ENCODE measurements at regions not wholly inside any gene's neighbourhood (a gene's known extent, or its start where the extent isn't known, plus 50 kb on each side); places are given as distances from the start of the nearest gene placed in this dataset.

DNA sequence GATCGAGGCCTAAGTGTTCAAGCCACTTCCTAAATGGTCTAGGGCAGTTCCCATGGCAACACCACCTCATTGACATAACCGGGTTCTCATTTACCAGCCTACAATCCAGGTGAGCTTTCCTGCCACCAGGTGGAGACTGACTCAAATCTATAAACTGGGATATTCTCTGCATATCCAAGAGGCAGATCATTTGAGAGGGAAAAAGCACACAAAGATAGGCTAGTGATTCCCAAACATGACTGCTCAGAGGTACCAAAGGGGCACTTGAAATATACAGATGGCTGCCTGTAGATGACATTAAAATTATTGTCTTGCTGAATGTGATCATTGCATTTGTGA is 141.3 kb upstream of the PROK2 start:
- POLR2A ChIA-PET (ENCODE audit: partially characterized antibody): no interaction called here
- Histone ChIP-seq H3K79me2 (ENCODE audit: control insufficient read depth in 1 of 2, insufficient read depth in 2 of 2, low read length in 2 of 2) (no peaks in the 10 kb centered on the region), H3K4me3 (ENCODE audit: extremely low read depth in 1 of 4, insufficient read depth in 2 of 4, low read depth in 3 of 4, low read length in 4 of 4) (no peak overlapping the region), H2BK20ac (ENCODE audit: low read length) (0 out of 2 replicates have a peak overlapping the region, but pooled peaks have one; percentile 72), H3K36me3 (ENCODE audit: control insufficient read depth in 2 of 4, insufficient read depth in 4 of 4, low read length in 3 of 4) (no peaks in the 10 kb centered on the region), H3K14ac (ENCODE audit: insufficient read length) (no peak overlapping the region), H2BK5ac (ENCODE audit: low read depth, low read length) (peak overlapping the region; percentile 53; the same call in 1 of the 2 replicates), H2BK15ac (ENCODE audit: low read length) (no peak overlapping the region), H3K27me3 (replicated peaks in 1 of 4; ENCODE audit: control insufficient read depth in 3 of 4, extremely low read depth in 1 of 4, insufficient read depth in 3 of 4, low read length in 3 of 4) (no peaks in the 10 kb centered on the region), H3K27ac (ENCODE audit: low read depth, low read length) (no peak overlapping the region), H4K91ac (replicated peaks; ENCODE audit: insufficient read length, low read length) (no peak overlapping the region), H3K4me1 (replicated peaks in 1 of 4; ENCODE audit: control insufficient read depth in 3 of 4, insufficient read depth in 4 of 4, low read length in 3 of 4) (peaks cover 6 to 19% (median 11%) of the 10 kb centered on the region in 4 experiments; a peak in 6 of 7 replicates), H4K5ac (ENCODE audit: insufficient read length, low read depth, low read length) (no peak overlapping the region), H2AK5ac (ENCODE audit: low read depth, low read length) (peak overlapping the region; percentile 85; the same call in 1 of the 2 replicates), H3K79me1 (ENCODE audit: low read depth, low read length) (no peaks in the 10 kb centered on the region), H3K9me3 (ENCODE audit: insufficient read depth in 2 of 2, low read depth in 1 of 2, low read length in 1 of 2) (0 out of 4 replicates have a peak, but pooled peaks cover 0 to 4% of the 10 kb centered on the region in 2 experiments), H3K23me2 (ENCODE audit: low read depth, low read length) (0 out of 2 replicates have a peak, but pooled peaks cover 1% of the 10 kb centered on the region), H4K8ac (ENCODE audit: extremely low read depth, insufficient read depth, low read length) (no peak overlapping the region), H2AFZ (ENCODE audit: low read length) (no peak overlapping the region), H3K23ac (ENCODE audit: insufficient read length) (no peak overlapping the region), H3K4me2 (ENCODE audit: insufficient read depth in 1 of 2, low read depth in 2 of 2, low read length in 2 of 2) (peak overlapping the region; percentile 16 to 18; a peak in 3 of 4 replicates), H2BK12ac (ENCODE audit: low read depth, low read length) (no peak overlapping the region; the same call in 1 of the 2 replicates), H4K20me1 (replicated peaks in 1 of 2; ENCODE audit: control insufficient read depth in 1 of 2, insufficient read depth in 2 of 2, low read length in 2 of 2) (no peaks in the 10 kb centered on the region), H3K18ac (ENCODE audit: extremely low read depth, low read length) (peak overlapping the region; percentile 39; the same call in 1 of the 2 replicates), H3K9ac (replicated peaks in 1 of 4; ENCODE audit: extremely low read depth in 1 of 4, low read depth in 3 of 4, low read length in 3 of 4) (no peak overlapping the region), H3K56ac (replicated peaks; ENCODE audit: insufficient read length, low read depth, low read length) (no peak overlapping the region), H3K4ac (replicated peaks; ENCODE audit: insufficient read length, low read depth, low read length) (no peak overlapping the region), H2BK120ac (replicated peaks; ENCODE audit: low read depth, low read length) (no peak overlapping the region)
- TF ChIP-seq TAF1 (IDR thresholded peaks at IDR 0.05; ENCODE audit: low read depth, low read length): no peak
- TF ChIP-seq, protein P1, sequence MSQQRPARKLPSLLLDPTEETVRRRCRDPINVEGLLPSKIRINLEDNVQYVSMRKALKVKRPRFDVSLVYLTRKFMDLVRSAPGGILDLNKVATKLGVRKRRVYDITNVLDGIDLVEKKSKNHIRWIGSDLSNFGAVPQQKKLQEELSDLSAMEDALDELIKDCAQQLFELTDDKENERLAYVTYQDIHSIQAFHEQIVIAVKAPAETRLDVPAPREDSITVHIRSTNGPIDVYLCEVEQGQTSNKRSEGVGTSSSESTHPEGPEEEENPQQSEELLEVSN (IDR thresholded peaks at IDR 0.05): 0 out of 2 replicates have a peak, but pooled peaks have one; percentile 13
- peak; percentile 82 to 87 for TF ChIP-seq RAD21 (IDR thresholded peaks at IDR 0.05 in 1 of 2, conservative IDR thresholded peaks at IDR 0.05 in 1 of 2; ENCODE audit: low read depth in 2 of 2, low read length in 2 of 2)
- no peak for TF ChIP-seq SIN3A (conservative IDR thresholded peaks at IDR 0.05 in 1 of 2, IDR thresholded peaks at IDR 0.05 in 1 of 2; ENCODE audit: low read depth in 1 of 2, low read length in 2 of 2)
- TF ChIP-seq, protein P2, sequence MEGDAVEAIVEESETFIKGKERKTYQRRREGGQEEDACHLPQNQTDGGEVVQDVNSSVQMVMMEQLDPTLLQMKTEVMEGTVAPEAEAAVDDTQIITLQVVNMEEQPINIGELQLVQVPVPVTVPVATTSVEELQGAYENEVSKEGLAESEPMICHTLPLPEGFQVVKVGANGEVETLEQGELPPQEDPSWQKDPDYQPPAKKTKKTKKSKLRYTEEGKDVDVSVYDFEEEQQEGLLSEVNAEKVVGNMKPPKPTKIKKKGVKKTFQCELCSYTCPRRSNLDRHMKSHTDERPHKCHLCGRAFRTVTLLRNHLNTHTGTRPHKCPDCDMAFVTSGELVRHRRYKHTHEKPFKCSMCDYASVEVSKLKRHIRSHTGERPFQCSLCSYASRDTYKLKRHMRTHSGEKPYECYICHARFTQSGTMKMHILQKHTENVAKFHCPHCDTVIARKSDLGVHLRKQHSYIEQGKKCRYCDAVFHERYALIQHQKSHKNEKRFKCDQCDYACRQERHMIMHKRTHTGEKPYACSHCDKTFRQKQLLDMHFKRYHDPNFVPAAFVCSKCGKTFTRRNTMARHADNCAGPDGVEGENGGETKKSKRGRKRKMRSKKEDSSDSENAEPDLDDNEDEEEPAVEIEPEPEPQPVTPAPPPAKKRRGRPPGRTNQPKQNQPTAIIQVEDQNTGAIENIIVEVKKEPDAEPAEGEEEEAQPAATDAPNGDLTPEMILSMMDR (IDR thresholded peaks at IDR 0.05; ENCODE audit: control extremely low read depth in 1 of 3, insufficient read depth in 1 of 3, low read depth in 1 of 3, low read length in 3 of 3): peak; percentile 36 to 88 (median 79)
- peak; percentile 43 to 70 for DNase-seq (ENCODE audit: low read depth in 1 of 2, low spot score in 2 of 2)
- WGBS, 2 experiments (ENCODE audit: extremely low coverage in 1 of 2, insufficient coverage in 1 of 2, insufficient read length in 1 of 2, insufficient replicate concordance in 2 of 2, low coverage in 1 of 2, low lambda C conversion rate in 2 of 2, missing lambda C conversion rate in 1 of 2): 25% methylated on average over 2 of the region's 2 CpGs; no CpG with 5 or more reads in 1 of the 2 experiments
- CTCF ChIA-PET (ENCODE audit: partially characterized antibody): interaction anchor here (0.6 to 2.3 kb wide), 18 partner anchors 9 to 511 kb away, joined by 3 to 13 read pairs (median 4); no protein-coding TSS in a partner anchor
- FAIRE-seq: peak; percentile 98

All from H1 (cell line).